ENCODE measurements at regions not wholly inside any gene's neighbourhood (a gene's known extent, or its start where the extent isn't known, plus 50 kb on each side); places are given as distances from the start of the nearest gene placed in this dataset.

DNA sequence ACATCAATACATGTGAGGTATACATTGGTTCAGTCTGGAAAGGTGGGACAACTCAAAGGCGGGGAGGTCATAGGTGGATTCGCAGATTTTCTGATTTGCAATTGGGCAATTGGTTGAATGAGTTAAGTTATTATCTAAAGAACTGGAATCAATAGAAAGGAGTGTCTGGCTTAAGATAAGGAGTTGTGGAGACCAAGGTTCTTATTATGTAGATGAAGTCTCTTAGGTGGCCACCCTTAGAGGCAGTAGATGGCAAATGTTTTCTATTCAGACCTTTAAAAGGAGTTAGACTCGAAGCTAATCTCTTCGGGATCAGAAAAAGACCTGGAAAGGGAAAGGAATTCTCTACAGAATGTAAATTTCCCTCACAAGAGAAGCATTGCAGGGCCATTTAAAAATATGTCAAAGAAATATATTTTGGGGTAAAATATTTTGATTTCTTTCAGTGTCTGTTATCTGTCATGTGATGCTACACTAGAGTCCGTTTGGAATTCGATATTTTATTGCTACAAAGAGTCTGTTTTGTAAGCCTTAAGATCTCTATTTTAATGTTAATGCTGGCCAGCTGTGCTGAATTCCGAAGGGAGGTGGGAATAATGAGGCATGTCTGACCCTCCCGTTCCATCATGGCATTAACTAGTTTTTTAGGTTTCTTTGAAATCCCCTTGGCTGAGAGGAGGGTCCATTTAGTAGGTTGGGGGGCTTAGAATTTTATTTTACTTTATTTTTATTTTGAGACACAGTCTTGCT, 265.1 kb downstream of the PTPRU start:
- no peak for DNase-seq

- no peak for DNase-seq
Measured at GRCh38 chr1:29500651-29501050, 264.3 kb downstream of the PTPRU start.

GRCh38 chr1:29500041-29500440, 263.7 kb downstream of the PTPRU start:
- DNase-seq = no peak

DNA sequence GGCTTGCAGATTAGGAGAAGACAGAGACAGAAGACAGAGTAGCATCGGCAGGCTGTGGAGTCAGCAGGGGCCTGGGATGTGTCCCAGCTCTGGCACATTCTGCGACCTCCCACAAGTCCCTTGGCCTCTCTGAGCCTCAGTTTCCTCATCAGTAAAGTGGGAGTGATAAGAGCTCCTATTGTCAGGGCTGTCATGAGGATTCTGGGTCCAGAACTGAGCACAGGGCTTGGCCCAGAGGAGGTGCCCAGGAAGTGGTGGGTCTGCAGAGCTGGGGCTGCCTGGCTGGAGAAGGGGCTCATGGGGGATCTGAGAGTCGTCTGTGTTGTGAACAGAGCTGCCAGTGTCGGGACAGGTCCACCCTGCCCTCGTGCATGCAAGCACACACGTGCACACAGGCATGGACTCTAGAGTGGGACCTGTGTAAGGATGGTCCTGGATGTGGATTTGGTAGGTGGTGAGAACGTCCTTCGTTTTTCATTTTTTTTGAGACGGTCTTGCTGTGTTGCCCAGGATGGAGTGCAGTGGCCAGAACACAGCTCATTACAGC, 262.9 kb downstream of the PTPRU start:
- no peak for DNase-seq

GRCh38 chr1:29498126-29499103, 262.1 kb downstream of the PTPRU start:
- DNase-seq = no peak

- DNase-seq = no peak
Measured at GRCh38 chr1:29497395-29498125, 261.2 kb downstream of the PTPRU start.

- no peak for DNase-seq
Measured at GRCh38 chr1:29496701-29497100, 260.4 kb downstream of the PTPRU start.

- DNase-seq = peak; percentile 96 to 98
Measured at GRCh38 chr1:29490204-29490934, 254.0 kb downstream of the PTPRU start.

DNA sequence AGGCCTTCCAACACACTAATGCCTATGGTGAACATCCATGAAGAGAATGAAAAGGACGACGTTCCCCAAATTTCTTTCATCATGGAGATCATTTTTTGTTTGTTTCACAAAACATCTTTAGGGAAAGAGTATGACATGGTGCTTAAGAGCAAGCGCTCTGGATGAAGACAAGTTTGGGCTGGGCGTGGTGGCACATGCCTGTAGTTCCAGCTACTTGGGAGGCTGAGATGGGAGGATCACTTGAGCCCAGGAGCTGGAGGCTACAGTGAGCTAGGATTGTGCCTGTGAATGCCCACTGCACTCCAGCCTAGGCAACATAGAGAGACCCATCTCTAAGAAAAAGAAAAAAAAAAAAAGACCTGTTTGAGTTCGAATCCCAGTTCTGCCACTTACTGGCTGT, 253.1 kb downstream of the PTPRU start:
- DNase-seq = no peak

GRCh38 chr1:29488794-29489311, 252.5 kb downstream of the PTPRU start:
- DNase-seq = no peak

DNA sequence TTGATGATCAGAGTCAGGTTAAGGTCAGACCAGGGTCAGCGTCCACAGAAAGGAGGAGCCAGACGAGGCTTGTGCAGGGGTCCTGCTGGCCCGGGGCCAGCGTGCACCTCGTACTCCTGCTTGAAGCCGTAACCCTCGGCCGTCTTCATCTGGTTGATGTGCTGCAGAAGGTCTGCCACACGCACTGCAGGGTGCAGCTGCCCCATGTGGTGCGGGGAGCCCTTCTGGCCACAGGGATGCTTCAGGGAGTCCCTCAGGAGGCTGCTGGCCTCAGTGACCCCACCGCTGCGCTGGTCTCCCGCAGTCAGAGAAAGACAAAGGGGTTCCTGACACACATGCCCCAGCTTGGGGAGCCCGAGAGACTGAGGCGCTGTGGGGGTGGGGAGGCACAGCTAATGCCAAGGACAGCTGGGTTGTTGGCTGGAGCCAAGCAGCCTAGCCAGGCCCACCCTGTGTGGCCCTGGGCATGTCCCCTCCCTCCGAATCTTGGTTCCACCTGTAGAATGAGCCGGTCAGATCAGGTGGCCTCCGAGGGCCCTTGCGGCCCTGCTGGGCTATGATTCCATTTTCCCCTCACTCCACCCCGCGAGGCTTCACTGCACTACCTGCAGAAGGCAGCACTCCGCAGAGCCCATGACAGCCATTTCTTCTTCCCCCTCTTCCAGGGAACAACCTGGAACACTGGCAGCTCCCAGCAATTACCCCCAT, 251.9 kb downstream of the PTPRU start:
- no peak for DNase-seq

- no peak for DNase-seq
Measured at GRCh38 chr1:29487291-29487690, 251.0 kb downstream of the PTPRU start.

DNA sequence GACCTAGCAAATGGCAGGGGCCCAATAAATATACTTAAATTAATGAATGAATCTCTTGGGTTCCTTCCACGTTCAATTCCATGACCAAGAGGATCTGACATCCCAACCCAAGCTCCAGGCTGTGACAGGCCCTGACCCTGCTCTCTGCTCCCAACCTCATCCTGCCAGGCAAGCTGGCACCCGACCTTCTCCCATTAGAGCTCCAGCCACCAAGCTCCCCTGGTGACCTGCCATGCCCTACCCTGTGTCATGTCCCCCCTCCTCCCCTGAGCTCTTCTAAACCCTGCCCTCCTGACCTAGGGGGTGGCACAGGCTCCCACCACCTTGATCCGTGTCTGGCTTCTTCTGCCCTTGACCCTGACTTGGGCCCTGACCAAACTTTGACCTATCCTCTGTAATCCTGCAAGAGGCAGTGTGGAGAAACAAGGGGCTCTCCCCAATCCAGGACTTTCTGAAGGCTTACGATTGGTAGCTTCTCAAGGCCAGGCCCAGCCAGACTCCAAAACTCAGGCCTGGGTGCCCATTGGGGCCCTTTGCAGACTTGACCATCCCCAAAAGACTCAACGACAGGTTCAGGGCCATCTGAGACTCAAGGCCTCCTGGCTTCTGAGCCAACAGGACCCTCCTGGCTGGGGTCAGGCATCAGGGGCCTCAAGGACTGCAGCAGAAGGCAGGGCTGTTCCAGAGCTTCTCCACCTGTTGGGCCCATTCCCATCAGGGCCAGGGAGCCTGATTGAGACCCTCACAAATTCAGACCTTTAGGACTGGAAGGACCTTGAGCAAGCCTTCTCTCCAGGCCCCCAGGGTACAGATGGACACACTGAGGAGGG, 249.0 kb downstream of the PTPRU start:
- DNase-seq = no peak

- DNase-seq = no peak
Measured at GRCh38 chr1:29482991-29483390, 246.7 kb downstream of the PTPRU start.

- DNase-seq = no peak
Measured at GRCh38 chr1:29482064-29482463, 245.7 kb downstream of the PTPRU start.

DNA sequence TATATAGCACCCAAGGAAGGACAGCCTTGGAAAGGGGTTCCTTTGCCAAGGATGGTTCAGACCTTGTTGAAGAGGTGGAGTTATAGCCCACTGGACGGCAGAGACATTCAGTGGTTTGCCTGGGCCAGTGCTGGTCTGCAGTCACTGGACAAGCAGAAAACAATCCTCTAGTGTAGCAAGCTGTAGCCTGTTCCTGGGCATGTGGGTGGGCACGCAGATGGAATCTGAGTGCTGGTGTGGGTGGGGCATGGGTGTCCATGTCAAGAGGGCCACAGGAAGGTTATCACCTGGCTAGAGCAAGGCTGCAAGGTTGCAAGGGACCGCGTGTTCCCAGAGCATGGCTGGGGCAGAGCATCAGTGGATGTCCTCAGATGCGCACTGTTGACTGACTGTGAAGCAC, 244.7 kb downstream of the PTPRU start:
- DNase-seq = no peak

DNA sequence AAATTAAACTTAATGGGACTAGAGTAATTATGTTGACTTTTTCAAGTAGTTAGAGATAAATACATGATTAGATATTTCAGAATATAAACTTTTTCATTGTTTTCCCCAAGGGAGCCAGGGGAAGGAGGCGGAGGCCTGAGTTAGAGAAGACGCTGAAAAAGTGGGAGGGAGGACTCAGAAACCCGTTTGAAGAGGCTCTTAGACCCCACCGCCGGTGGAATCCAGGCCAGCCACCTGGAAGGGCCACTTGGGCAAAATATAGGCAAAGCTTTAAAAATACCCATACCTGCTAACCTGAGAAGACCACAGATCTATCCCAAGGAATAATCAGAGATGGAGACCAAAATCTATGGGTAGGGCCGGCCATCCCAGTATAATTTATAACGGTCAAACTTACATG, 242.6 kb downstream of the PTPRU start:
- no peak for DNase-seq

DNA sequence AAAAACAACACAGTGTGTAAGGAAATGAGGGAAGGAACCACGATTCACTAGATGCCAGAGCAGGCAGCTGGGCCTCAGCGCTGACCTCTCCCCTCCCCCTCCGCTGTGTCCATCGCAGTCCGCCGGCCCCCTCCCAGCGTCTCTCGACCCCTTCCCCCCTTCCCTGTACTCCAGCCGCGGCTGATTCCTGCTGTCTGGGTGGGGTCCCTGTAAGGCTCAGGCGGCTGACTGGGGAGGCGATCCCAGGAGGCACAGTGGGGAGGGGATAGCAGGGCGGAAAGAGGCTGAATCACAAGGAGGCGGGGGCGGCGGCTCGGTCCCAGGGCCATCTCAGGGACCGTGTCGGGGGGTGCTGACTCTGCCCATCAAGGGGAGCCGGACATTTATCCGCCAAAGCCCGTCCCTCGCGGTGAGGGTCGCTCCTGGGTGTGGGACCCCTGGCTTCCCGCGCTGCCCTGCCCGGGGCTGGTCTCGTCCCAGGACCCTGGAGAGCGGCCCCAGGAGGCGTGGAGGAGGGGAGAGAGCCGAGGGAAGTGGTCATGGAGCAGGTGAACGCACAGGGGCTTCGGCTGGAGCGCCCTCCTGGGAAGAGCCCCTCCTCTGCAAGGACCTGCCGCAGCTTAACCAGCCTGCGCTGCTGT, 241.9 kb downstream of the PTPRU start:
- no peak for DNase-seq

- no peak for DNase-seq
Measured at GRCh38 chr1:29475326-29475725, 239.0 kb downstream of the PTPRU start.
